Mucosa of stomach (tissue), 1 donor: ENCODE measurements at regions not wholly inside any gene's neighbourhood (a gene's known extent, or its start where the extent isn't known, plus 50 kb on each side); places are given as distances from the start of the nearest gene placed in this dataset.
A peak's percentile ranks its signal among the peaks of the same experiment; 100 is the strongest.

Experiments used
- H3K27me3 ChIP-seq: one replicate; pipeline ENCODE4 v1.7.0; 2013; ENCODE audit warnings: mild to moderate bottlenecking, low read length; ENCODE audit not compliant: control insufficient read depth, insufficient read depth
- H3K36me3 ChIP-seq: one replicate; pipeline ENCODE4 v1.7.0; 2013; ENCODE audit warnings: low read length; ENCODE audit not compliant: control insufficient read depth, insufficient read depth
- H3K4me1 ChIP-seq: one replicate; pipeline ENCODE4 v1.7.0; 2013; ENCODE audit warnings: mild to moderate bottlenecking, low read length; ENCODE audit not compliant: control insufficient read depth, insufficient read depth
- H3K4me3 ChIP-seq: one replicate; pipeline ENCODE4 v1.7.0; 2013; ENCODE audit warnings: low read length
- H3K9ac ChIP-seq: one replicate; pipeline ENCODE4 v1.7.0; 2013; ENCODE audit warnings: mild to moderate bottlenecking, low read length, moderate library complexity
- H3K9me3 ChIP-seq: one replicate; pipeline ENCODE4 v1.7.0; 2013; ENCODE audit warnings: mild to moderate bottlenecking, low read length, moderate library complexity; ENCODE audit not compliant: control insufficient read depth
- donor health status: Pancreatic carcinoma.

DNA sequence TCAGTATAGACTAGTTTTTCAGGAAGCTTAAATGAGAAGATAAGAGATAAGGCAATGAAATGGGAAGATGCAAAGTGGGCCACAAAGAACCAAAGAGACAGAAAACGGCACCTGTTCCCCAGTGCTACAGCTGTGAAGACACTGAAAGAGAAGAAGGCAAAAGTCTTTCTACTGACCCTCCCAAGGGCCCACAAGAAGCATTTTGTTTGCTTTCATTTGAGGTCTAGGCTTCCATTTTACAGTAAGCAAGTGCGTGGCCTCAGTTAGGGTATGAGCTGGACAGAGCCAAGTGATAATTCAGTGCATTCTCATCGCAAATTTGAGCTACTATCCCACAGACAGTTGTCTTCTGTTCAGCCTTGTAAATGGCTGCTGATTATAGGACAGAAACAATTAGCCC is 53.4 kb upstream of the STK17B start:
- no peaks in the 10 kb centered on the region for H3K36me3 ChIP-seq
- no peak overlapping the region for H3K4me3 ChIP-seq
- peaks cover under 1% of the 10 kb centered on the region for H3K4me1 ChIP-seq

GRCh38 chr2:196225213-196225612 is 53.8 kb upstream of the STK17B start:
- Histone ChIP-seq H3K9ac (no peak overlapping the region), H3K27me3 (no peaks in the 10 kb centered on the region), H3K4me1 (peaks cover 5% of the 10 kb centered on the region), H3K36me3 (no peaks in the 10 kb centered on the region), H3K4me3 (no peak overlapping the region), H3K9me3 (no peaks in the 10 kb centered on the region)

More for the DNA sequence above, 53.4 kb upstream of the STK17B start:
- Histone ChIP-seq H3K9me3 (no peaks in the 10 kb centered on the region), H3K27me3 (no peaks in the 10 kb centered on the region), H3K9ac (no peak overlapping the region)

DNA sequence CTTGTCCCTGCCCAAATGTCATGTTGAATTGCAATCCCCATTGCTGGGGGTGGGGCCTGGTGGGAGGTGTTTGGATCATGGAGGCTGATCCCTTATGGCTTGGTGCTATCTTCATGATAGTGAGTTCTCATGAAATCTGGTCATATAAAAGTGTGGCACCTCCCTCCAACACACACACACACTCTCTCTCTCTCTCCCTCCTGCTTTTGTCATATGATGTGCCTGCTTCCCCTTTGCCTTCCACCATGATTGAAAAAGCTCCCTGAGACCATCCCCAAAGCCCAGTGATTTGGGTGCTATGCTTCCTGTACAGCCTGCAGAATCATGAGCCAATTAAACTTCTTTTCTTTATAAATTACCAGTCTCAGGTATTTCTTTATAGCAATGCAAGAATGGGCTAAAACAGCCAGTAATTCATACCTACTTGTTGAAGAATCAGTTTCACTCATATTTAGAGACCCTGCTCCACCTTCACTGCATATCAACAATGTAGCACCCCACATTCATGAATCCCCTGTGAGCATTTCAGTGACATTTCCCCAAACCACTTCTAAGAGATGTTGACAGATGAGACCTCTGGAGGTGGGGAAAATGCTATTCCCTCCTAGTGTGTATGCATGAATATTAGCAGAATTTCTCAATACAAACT is 54.8 kb upstream of the STK17B start:
- peaks cover 11% of the 10 kb centered on the region for H3K4me1 ChIP-seq
- no peak overlapping the region for H3K9ac ChIP-seq
- H3K27me3 ChIP-seq: no peaks in the 10 kb centered on the region
- H3K36me3 ChIP-seq: no peaks in the 10 kb centered on the region
- no peaks in the 10 kb centered on the region for H3K9me3 ChIP-seq
- H3K4me3 ChIP-seq: no peak overlapping the region

DNA sequence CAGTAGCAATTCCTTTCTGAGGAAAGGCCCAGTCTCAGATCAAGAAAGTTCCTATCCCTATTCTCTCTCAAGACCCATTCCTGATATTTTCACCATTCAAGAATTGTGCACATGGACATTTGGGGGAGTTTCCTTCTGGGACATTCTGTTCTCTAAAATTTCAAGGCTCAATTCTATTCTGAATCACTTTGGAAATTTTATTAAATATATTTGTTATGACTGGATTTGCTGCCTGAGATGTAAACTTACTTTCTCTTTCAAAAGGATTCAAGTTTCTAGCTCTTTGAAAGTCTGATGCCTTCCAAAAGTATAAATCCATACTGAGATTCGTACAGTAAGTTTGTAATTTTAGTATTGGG is 55.3 kb upstream of the STK17B start:
- no peak overlapping the region for H3K9ac ChIP-seq
- H3K27me3 ChIP-seq: no peaks in the 10 kb centered on the region
- H3K36me3 ChIP-seq: no peaks in the 10 kb centered on the region
- H3K4me1 ChIP-seq: peaks cover 16% of the 10 kb centered on the region
- no peak overlapping the region for H3K4me3 ChIP-seq
- no peaks in the 10 kb centered on the region for H3K9me3 ChIP-seq

GRCh38 chr2:196229013-196229412 is 57.6 kb upstream of the STK17B start:
- H3K4me3 ChIP-seq: no peak overlapping the region
- no peaks in the 10 kb centered on the region for H3K36me3 ChIP-seq
- no peaks in the 10 kb centered on the region for H3K9me3 ChIP-seq
- no peak overlapping the region for H3K9ac ChIP-seq
- H3K27me3 ChIP-seq: no peaks in the 10 kb centered on the region
- H3K4me1 ChIP-seq: peaks cover 38% of the 10 kb centered on the region

DNA sequence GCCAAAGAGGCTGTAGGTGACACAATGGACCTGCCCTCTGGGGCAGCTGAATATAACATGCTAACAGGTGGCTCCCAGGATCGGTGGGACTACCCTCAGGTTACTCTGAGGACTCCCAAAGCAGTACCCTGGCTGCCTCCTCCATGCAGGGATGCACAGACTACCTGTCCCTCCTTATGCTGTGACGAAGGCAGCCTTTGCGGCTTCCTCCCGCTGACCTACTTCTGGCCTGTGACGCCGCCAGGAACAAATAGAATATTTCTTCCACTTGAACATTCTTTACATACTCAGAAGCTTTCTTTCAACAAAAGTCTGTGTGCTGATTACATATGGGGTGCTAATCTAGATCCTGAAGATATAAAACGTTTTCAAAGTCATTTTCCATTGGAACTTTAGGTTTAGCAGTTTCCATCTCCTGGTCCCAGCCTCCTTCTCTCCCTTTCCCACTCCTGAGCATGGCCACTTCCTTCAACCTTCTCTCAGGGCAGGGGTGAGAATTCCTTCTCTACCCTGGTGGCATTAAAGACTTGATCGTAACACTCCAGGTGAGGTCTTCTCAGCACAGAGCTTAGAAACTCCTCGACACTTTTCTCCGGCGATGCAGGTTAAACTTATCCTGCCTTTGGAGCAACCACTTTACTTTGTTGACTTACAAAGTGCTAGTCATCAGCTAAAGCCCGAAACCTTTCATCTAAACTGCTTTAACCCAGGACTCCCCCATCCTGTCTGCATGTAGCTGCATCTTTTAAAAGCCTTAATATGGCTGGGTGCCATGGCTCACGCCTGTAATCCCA is 58.9 kb upstream of the STK17B start:
- H3K4me1 ChIP-seq: peaks cover 46% of the 10 kb centered on the region
- no peak overlapping the region for H3K4me3 ChIP-seq

DNA sequence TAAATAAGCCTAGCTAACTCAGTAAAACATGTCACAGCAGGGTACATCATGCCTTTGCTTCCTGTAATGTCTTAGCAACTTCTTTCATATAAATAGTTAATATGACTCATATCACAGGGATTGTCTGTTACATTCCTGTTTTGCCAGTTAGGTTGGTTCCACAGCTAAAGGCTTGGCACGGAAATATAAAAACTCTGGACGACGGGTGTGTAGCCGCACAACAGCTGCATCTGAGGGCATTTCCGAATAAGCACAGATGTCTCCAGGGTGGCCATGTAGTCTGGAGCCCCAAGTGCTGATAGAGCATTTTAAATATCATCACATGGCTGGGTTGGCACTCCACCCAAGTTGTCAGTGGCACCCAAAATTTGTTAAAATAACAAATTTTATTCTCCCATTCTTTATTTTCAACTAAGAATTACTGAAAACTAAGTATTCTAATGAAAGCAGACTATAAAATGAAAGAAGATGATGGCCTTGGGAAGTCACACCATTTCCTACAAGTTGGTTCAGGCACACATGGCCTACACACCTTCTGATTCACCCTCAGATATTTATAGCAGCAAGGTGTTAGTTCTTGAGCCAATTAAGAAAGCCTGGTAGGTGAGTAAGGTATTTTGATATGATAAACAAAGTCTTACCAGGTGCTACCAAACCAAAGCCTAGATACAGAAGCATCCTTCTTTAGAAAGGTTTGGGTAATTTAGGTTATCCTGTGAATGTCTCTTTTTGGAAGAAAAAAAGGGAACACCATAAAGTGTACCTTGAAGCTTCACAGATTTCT is 61.8 kb upstream of the STK17B start:
- Histone ChIP-seq H3K4me3 (no peak overlapping the region), H3K9me3 (no peaks in the 10 kb centered on the region), H3K9ac (peak overlapping the region; percentile 40), H3K4me1 (peaks cover 46% of the 10 kb centered on the region), H3K36me3 (no peaks in the 10 kb centered on the region), H3K27me3 (no peaks in the 10 kb centered on the region)

More for the DNA sequence above, 58.9 kb upstream of the STK17B start:
- no peaks in the 10 kb centered on the region for H3K36me3 ChIP-seq
- H3K9ac ChIP-seq: no peak overlapping the region
- H3K27me3 ChIP-seq: no peaks in the 10 kb centered on the region
- H3K9me3 ChIP-seq: no peaks in the 10 kb centered on the region

DNA sequence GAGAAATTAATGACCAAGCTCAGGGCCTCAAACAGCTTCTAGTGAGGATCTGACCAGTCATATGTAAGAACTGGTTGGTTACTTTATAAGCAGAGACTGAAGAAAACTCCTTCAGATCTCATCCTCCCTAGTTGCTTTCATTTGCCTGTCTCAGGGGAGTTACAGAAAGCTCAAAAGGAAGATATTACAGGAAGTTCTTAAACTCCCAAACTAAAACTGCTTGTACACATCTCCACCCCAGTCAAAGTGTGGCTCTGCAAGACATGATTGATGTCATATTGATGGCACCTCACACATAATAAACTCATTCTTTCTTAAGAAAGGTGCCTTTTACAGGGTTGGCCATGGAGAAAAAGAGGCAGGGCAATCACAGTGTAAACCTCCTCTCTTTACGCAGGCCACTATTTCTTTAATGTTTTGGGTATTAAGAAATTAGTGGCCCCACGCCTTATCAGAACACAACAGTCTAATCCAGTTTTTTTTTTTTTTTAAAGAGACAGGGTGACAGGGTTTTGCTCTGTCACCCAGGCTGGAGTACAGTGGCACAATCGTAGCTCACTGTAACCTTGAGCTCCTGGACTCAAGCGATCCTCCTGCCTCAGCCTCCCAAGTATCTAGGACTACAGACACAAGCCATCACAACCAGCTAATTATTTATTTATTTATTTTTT is 62.6 kb upstream of the STK17B start:
- H3K4me3 ChIP-seq: no peak overlapping the region
- no peaks in the 10 kb centered on the region for H3K27me3 ChIP-seq
- H3K4me1 ChIP-seq: peaks cover 46% of the 10 kb centered on the region
- H3K9me3 ChIP-seq: no peaks in the 10 kb centered on the region
- H3K9ac ChIP-seq: peak overlapping the region; percentile 40
- no peaks in the 10 kb centered on the region for H3K36me3 ChIP-seq

DNA sequence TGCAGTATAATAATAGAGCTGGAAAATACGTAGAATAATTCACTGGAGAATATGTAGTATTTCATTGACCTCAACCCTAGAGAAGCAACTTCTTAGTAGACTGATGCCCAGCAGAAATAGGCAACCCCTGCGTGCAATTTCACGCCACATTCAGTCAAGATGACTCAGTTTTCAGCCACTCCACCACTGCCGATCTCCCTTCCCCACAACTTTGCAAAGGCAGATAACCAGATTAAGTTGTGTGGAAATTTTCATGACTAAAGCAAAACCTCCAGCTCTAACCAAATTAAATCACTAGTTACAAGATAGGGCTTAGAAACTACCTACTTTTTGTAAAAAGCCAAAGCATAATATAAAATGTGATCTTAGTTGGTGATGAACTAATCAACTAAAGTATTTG is 63.3 kb upstream of the STK17B start:
- Histone ChIP-seq H3K27me3 (no peaks in the 10 kb centered on the region), H3K4me3 (no peak overlapping the region), H3K4me1 (peaks cover 46% of the 10 kb centered on the region), H3K36me3 (no peaks in the 10 kb centered on the region), H3K9ac (no peak overlapping the region), H3K9me3 (no peaks in the 10 kb centered on the region)

DNA sequence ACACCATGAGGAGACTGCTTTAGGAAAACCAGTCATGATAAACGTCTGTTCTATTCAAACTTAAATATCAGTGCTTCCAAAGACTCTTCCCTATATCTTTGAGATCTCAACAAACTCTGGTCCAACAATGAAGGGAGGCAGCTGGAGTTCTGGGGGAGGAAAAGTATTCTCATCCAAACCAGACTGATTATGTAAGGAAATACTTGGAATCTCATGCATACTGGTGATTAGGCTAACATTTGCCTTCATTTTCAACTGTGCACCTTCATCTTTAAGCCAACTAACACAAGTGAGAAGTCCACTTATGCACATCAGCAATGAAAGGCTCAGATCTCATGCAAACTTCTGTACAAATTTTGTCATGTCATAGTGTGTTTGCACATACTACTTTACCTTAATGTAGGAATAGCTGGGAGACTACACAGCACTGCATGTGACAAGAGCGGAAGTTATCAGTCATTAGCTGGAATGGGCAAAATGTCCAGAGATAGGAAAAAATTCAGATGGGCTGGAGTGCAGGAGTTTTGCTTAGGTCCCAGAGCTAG is 67.5 kb upstream of the STK17B start:
- Histone ChIP-seq H3K27me3 (no peaks in the 10 kb centered on the region), H3K4me3 (no peak overlapping the region), H3K4me1 (peaks cover 9% of the 10 kb centered on the region), H3K36me3 (no peaks in the 10 kb centered on the region), H3K9me3 (no peaks in the 10 kb centered on the region), H3K9ac (no peak overlapping the region)

DNA sequence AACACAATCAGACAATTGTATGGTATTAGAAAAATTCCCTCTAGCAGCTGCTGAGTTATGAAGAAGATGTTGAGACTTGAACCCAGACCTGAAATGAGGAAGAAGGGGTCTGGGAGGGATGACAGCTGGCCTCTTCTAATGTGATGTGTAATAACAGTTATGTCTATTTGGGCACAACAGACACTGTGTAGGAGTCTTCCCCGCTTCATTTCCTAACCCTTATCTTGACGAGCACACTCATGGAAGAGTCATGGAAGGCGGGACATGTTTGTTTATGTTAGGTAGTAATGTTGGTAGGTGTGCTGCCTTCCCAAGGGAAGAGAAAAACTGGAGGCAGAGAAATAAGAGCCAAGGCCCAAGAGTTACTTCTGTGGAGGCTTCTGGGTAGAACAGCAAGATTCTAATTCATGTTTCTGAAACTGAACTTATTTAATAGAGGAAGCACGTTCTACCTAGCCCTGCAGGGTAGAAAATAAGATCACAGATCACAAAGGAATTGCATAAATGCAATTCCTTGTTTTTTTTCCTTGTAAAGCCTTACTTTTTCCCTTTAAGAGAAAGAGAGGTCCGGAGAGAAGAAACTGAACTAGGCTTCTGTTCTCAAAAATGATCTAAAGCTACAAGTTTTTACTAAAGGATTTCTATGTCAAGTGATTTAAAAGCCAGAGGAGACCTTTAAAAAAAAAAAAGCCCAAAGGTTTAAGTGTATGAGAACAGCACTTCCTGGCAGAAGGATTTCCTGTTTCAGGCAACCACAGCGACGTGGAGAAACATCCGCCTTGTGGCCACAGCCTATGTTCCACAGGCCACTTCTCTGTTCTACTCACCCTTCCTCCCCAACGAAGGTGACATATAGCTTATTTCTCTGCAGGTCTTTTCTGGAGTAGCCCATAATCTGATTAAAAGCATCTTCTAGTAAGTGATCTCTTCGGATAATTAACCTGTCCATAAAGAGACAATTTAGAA is 68.5 kb upstream of the STK17B start:
- Histone ChIP-seq H3K4me3 (no peak overlapping the region), H3K9ac (peak overlapping the region; percentile 5), H3K9me3 (no peaks in the 10 kb centered on the region), H3K4me1 (peaks cover 2% of the 10 kb centered on the region), H3K36me3 (no peaks in the 10 kb centered on the region), H3K27me3 (no peaks in the 10 kb centered on the region)
